NCI-H2029 treated with DMSO at 0.1 percent for 48 hours (cell line): ENCODE measurements at regions not wholly inside any gene's neighbourhood (a gene's known extent, or its start where the extent isn't known, plus 50 kb on each side); places are given as distances from the start of the nearest gene placed in this dataset.

ENCODE experiments used
- DNase-seq: peaks from one replicate; lab custom pipeline; 2025; lab: John Stamatoyannopoulos, UW

DNA sequence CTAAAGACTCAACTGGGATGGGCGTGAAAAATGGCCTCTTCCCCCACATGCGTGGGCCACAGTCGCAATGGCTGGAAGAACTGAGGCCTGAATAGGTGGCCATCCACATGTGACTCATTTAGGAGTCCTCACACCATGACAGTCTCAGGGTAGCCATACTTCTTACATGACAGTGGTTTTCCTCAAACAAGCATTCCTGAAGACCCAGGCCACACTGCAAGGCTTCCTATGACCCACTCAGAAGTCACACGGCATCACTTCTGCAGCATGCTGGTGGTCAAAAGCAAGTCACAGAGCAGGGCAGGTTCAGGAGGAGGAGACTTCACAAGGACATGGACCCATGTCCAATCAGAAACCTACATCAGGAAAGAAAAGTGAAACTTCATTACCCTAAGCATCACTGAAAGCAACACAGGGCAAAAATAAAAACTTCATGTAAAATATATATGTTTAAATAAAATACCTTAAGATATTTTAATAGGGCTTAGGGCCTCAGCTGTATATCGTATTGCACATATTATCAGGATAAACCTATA lies 257.1 kb downstream of the OPA1 start:
- no peak for DNase-seq

DNA sequence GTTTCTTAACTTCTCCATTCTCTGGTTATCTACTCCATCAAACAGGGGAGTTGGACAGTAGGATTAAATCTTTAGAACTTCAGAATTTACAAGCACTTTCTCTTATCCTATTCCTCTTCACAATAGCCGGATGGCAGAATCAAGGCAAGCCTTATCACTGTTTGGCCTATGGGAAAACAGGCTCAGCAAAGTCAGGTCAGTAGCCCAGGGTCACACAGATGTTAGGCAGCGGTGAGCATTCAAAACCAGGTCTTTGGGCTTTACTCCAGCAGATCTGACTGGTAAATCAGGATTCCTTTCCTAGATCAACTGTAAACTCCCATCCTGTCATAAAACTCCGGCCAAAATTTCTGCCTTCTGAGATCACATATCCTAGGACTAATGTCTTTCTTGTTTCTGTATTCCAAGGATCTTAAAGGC lies 258.4 kb downstream of the OPA1 start:
- DNase-seq: no peak

DNA sequence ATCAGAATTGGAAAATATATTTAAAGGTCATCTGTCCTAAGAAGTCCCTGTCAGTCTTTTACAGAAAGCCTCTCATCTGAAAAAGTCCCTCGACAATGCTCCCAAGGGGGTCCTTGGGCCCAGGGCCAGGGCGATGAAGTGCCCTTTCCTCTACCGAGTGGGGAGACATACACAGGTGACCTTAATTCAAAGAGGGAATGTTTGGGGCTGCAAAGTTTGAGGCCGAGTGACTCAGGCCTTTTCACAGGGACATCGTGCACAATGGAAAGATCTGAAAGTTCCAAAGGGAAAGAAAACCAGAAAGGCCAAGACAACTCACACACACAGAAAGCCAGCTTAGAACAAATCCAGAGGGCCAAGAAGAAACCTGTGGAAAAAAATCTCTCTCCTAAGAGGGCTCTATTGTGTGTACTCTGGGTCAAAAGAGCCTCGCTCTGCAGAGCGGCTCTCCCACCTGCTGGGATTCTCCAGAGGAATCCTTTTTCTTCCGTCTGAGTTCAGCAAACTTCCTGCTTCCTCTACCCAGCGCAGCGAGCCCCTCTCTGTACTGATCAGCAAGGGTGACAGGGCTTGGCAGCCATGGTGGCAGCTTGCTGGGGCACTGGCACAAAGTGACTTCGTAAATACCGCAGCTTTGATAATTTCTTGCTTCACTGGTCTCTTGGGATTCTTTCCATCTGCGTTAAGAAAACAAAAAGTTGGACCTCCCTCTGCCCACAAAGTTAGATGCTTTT lies 259.1 kb downstream of the OPA1 start:
- DNase-seq: no peak

DNA sequence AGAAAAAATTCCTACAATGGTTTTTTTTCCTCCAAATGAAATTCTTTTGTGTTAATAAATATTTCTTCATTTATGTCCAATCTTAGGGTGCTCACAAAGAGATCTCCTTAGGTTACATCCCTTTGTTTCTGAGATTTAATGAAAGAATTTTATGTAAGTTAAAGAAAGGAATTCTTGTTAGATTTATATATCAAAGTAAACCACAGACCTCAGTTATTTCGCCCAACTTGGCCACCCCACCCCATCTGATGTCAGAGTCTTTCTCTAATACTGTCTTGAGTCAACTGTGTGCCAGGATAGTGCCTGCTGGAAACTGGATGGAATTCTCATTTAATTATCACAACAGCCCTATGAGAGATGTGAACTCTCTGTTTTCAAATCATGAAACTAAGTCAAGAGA lies 259.9 kb downstream of the OPA1 start:
- no peak for DNase-seq

DNA sequence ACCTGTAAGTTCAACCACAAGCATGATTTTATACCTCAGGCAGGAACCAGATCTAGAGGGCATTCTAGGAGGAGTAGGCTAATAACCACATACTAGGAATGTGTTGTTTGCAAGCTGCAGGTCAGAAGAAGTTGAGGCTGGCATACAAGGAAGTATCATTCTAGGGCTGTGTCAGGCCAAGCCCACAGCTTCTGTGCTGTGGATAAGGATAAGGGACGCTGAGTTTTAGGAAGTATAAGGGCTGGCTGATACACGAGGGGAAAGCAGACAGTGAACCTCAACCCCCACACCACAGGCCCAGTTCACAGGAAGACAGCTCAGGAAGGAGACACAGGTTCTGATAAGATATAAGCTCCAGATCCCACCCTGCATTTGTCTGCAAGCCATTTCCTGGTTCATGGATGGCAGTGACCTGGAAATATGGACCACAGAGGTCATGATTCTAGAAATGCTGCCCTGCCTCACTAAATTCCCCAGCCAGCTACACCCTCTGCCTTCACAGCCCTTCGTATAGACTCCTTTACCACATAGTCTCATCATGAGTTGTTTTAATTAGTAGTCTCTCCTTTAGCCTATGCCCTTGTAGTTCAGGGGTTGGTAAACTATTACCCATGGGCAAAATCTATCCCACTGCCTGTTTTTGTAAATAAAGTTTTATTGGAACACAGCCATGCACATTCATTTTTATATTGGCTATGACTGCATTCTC lies 260.7 kb downstream of the OPA1 start:
- no peak for DNase-seq

DNA sequence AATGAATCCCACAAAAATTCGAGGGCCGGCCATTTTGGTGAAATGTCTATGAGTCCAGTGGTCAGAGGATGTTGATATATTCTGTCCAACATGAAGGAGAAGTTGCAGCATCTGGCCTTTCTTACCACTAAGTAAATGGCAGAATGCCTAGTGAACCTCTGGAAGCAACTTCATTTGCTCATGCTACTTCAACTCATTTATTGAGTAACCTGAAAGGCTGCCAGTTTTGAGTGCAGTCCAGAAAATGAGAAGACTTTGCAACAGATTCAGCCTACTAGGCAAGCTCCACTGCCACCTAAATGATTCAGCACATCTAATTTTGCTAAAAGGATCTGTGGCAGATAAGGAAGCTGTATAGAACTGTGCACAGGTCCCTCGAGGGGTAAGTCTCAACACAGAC lies 265.0 kb downstream of the OPA1 start:
- DNase-seq: no peak

DNA sequence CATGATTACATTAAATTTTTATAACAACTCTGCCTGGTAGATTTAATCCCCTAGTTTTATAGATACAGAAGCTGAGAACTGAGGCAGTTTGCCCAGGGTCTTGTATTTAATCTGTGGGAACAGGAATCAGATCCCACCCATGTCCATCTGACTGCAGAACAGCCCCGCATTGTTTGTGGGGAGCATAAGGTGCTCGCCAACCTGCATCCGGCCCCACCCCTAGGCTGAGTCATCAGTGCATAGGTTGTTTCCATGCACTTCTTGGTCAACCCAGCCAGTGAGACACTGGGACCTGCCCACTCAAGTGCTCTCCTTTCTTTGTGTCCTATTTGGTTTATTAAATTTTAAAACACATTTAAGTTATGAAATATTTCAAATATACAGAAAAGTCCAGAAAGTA lies 266.2 kb downstream of the OPA1 start:
- DNase-seq: no peak

DNA sequence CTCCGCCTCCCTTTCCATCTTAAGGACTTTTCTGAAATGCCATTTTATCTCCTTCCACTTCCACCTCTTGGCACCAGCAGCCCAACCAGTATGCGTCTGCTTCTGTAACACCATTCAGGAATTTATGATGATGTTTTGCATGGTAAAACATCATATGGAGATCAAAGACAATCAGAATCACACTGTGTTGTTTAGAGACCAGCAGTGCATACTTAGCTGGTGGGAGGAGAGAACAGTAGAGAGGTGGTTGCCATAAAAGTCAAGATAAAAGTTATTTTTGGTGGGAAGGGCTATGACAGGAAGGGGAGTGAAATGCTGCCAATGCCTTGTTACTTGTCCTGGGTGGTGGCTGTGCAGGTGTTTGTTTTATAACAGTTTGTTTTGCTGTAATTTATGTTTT lies 268.0 kb downstream of the OPA1 start:
- DNase-seq: no peak

DNA sequence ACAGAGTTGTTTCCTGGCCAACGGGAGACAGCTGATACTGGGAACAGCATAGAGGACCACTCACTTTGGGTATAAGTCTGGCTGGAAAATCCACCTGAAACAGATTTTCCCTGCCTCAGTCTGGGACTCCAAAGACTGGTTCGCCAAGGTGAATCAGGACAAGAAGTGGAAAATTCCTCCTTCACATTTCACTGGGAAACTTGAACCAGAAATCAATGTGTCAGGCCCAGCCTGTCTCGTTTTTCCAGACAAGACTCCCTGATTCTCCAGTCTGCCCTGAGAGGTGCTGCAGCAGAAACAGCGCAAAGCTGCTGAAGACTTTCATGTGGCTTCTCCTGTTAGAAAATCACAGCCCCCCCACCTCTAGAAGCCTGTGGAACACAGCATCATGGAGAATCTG lies 269.8 kb downstream of the OPA1 start:
- no peak for DNase-seq

DNA sequence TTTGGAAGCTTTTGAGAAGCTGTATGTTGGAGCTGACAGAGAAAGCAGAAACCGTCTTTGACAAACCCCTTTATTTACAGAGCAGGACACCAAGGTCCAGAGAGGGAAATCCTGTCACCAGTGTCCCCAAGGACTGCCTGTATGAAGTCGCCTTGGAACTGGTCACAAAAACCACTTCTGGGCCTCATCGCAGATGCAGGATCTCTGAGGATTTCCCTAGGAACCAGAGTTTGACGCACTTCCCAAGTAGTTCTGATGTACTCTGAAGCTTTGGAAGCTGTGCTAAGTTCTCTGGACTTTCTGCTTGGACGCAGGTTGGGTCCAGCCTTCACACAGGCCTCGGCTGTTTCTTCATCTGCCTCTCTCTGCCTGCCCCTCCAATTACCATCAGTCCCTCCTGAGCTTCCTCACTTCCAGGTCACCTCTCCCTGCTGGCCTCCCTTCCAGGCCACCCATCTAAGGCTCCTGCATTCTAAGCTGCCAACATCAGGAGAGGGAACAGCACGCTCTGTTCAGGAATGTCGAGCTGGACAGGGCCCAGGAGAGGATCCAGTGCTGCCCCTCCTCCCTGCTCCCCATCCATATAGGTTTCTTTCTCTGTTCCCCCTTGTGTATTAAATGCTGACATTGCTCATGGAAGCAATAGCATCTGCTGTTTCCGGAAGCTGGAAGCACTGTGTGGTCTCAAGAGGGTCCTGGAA lies 270.8 kb downstream of the OPA1 start:
- DNase-seq: no peak

DNA sequence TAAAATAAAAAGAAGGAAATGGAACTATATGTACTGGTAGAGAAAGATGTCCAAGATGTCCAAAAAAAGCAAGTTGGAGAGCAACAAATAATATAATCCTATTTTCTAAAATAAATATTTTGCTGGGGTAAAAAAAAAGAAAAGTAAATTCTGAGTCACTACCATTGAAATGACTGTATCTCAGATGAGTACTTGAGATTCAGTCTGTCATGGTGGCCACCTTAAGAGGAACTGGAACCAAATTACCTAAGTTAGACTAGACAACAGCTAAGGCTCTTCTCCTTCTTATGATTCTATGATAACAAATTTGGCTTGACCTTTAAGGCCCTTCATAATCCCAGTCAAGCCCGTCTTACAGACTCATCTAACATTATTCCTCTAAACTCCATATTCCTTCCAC lies 270.6 kb upstream of the HES1 start:
- no peak for DNase-seq

DNA sequence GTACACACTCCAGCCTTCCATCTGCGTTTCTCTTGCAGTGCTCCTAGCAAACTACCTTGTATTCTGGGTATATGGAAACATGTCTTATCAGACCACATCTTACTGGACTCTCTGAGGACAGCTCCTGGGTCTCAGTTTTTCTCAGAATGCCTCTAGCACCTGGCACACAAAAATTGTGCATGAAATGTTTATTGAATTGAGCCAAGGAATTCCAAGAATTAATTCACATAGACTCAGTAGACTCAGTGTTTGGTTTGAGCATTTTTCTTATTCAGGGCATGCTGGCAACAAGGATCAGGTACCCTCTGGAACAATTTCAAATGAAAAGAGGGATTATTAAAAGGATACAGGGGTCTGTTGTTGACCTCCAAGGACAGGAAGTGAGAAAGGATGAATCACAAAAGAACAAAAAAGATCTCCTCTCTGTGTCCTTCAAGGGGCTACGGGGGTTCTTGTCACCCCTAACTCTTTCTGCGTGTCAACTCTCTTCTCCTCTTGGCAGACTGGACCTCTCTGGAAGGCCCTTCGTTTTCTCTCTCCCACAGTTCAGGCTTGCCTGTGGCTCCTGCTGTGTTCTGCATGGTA lies 270.0 kb upstream of the HES1 start:
- no peak for DNase-seq

DNA sequence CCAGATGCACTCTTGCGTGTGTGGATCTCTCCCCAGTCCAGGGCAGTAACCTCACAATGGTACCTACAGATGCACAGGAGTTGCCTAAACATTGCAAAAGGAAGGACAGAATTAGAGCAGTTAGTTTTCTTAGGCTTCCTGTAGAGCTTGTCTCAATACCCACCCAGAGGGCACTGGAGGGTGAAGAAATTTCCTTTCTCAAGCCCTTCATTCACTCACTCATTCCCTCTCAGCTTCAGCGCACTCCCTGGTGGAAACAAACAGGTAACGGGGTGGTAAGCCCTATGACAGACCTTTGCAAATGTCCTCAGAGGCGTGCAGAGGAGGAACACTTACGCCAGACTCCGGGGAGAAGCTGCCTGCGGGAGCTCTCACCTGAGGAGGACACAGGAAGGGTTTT lies 267.4 kb upstream of the HES1 start:
- no peak for DNase-seq

DNA sequence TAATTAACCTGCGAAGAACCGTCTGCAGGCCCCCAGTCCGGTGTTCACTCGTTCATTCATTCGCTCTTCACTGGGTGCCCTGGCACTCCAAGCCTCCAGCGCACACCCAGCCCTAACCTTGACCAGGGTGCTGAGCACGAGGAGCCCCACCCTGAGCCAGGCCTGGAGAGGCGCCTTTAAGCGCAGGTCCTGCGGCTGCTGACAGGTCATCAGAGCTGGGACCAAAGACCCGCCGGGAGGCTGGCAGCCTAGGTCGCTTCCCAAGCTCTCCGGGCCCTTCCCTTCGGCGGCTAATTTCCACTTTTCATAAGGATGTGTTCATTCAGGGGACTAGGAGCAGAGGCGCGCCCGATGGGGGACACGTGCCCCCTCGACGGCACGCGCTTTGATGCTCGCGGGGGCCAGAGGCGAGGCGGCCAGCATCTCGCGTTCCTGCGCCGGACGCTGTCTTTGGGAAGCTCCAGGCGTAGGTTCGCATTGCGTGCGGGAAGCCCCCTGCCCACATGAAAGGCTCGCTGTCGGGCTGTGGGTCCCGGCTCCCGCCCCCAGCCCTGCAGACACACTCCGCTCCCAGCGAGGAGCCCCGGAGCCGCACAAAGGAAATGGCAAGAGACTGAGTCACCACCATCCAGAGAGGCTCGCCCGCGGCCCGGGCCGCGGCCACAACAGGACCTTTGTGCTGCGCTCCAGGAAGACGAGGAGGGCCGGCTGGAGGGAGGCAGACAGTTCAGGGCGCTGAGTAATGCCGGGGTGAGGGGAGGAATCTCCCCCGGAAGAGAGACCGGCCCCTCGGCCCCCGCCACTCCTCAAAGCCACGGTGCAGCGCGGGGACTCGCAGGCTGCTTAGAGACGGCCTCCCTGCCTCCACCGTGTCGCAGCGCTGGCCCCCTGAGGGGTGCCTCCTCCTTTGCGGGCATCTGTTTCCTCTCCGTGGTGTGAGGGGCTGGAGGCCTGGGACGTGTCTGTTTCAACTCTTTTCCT lies 266.4 kb upstream of the HES1 start:
- no peak for DNase-seq

DNA sequence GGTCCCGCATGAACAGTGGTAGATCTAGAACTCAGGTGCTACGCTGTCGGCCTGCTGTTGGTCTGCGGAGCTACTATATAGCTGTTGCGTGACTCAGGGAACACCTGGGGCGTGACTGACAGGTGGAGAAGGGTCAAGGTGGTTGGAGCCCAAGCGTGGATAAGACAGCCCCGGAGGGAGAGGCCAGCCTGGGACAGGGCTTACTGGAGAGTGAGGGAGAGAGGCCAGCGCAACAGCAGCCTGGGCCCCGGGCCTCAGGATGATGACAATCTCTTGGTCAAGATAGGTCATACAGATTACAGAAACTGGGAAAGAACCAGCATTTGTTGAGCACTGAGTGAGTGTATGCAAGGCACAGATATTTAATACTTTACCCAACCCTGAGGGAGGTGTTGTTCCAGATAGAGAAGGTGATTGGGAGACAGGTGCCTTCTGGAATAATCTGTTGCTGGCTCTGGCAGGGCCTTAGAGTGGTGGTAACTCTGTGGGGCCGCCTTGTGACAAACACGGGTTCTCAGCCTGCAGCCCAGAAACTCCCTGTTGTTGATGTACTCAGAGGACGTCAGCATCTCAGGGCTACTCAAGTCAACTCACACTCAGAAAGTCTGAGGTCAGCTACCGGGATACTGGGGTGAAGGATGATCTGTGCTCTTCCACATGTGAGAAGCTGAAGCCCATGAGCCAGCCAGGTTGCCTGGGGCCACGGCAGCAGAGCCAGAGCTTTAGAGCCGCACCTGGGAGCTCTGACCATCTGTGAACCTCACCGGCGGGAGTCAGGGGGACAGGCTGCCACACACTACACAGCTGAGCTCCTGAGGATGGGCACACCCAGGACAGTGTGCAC lies 265.4 kb upstream of the HES1 start:
- no peak for DNase-seq

DNA sequence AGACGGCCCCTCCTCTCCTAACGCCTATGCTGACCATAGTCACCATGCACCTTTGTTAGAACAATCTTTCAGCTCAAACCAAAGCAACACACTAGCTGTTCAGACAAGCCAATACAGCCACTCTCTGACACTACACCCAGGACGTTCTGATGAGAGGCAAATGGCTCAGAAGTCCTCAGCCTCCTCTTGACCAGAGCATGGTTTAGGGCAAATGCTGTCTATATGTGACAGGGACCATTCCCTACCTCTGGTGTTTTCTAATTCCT lies 264.8 kb upstream of the HES1 start:
- no peak for DNase-seq

DNA sequence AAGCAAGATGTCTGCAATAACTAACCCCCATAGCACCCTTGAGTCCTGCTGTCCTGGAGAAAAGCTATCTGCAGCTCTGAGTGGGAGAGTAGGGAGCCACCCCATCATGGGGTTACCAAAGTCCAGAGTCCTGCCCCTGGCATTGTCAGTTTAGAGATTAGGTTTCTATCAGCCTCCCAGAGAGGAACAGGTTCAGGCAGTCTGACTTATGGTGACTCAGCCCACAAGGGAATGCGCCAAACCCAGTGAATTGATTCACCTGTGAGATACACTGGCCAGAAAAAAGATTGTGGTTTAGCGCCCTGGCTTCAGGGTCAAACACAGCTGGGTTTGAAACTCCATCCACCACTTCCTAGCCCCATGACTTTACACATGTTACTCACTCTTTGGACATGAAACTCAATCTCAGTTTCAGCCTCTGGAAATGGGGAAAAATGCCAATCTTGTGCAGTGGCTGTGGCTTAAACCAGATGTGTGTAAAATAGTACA lies 263.6 kb upstream of the HES1 start:
- no peak for DNase-seq

DNA sequence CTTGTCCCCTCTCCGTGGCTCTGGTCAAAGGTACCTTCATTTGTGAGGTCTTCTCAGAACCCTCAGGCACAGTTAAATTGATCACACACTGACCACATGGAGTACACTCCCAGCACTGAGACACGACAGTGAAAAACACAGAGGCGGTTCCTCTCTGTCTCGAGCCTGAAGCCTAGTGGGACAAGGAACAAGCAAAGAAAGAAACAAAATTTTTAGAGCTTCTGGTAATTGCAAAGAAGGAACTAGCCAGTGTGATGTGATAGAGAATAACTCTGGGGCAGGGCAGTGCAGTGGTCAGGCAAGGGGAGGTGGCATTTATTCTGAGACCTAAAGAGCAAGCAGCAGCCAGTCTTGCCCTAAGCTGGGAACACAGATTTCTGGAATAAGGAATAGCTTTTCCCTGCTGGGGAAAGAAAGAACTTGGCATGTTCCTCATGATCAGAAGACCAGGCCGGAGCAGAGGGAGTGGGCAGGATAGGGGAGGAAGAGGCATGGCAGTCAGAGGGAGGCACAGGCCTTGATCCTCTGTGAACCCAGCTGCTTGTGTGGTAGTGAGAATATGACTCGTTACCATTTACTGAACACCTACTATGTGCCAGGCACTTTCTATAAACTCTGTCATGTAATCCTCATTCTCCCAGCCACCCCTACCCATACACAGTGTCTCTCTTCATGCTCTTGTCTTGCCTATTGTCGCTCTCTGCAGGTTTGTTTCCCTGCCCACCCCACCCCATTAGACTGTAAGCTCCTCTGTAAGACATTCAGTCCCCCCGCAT lies 262.3 kb upstream of the HES1 start:
- no peak for DNase-seq

DNA sequence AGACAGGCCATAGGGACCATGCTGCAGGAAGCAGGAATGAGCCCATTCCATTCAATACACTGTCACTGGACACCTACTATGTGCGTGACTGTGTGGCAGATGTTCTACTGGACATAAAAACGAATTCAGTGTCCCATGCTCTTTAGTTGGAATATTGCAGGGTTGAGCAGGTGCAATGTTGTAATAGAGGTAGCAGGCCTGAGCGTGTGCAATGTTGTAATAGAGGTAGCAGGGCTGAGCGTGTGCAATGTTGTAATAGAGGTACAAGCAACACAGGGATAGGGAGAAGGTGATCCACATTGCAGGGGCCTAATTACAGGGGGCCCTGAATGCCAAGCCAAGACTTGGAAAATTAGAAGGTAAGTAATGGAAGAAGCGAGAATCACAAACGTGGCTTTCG lies 261.4 kb upstream of the HES1 start:
- DNase-seq: no peak
